ENCODE measurements at regions not wholly inside any gene's neighbourhood (a gene's known extent, or its start where the extent isn't known, plus 50 kb on each side); places are given as distances from the start of the nearest gene placed in this dataset.

- H3K36me3 ChIP-seq (ENCODE audit: insufficient read depth, low read length): no peaks in the 10 kb centered on the region
- H3K4me3 ChIP-seq (ENCODE audit: low read length, poor library complexity, severe bottlenecking): no peak overlapping the region
- no peak overlapping the region for H3K9ac ChIP-seq (ENCODE audit: low read depth, low read length, poor library complexity, severe bottlenecking)
- H3F3A ChIP-seq (ENCODE audit: low read depth): no peaks in the 10 kb centered on the region
- no peaks in the 10 kb centered on the region for H3K79me2 ChIP-seq (ENCODE audit: insufficient read depth, low read length)
- H4K20me1 ChIP-seq (ENCODE audit: insufficient read depth, low read length, poor library complexity, severe bottlenecking): no peaks in the 10 kb centered on the region
- peaks cover 10% of the 10 kb centered on the region; the same call in 1 of the 2 replicates for H3K9me3 ChIP-seq (ENCODE audit: insufficient read depth, low read depth, low read length)
- H2AFZ ChIP-seq (ENCODE audit: low read length): no peak overlapping the region
- H3K4me2 ChIP-seq (ENCODE audit: low read depth, low read length, poor library complexity, severe bottlenecking): no peak overlapping the region
- no peak for TF ChIP-seq CTCF (conservative IDR thresholded peaks at IDR 0.05; ENCODE audit: low read length)
- no peak for TF ChIP-seq EZH2phosphoT487 (IDR thresholded peaks at IDR 0.05; ENCODE audit: borderline replicate concordance)
- H3K4me1 ChIP-seq (ENCODE audit: insufficient read depth, low read length, poor library complexity, severe bottlenecking): no peaks in the 10 kb centered on the region
- no peaks in the 10 kb centered on the region for H3K27me3 ChIP-seq (ENCODE audit: insufficient read depth, low read length, poor library complexity, severe bottlenecking)
- no peaks in the 10 kb centered on the region for H3K9me2 ChIP-seq (replicated peaks; ENCODE audit: low read depth, low read length)
These were observed 506.8 kb upstream of the AUTS2 start for GRCh38 chr7:69091521-69091920.

DNA sequence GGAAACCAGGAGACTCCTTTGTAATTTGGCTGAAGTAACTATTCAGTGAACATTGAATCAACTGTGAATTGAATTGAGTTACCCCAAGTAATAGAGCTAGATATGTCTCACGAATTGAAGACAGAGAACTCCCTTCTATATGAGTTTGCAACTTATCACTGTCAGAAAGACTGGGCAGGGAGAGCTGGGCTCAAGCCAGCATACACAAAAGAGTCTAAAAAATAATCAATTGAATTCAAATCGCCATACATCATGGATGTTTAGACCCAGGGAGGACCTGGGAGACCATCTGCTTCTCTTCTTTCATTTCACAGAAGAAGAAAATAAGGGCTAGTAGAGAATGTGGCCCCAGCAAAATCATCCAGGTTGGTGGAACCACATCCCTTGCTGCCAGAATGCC lies 503.1 kb upstream of the AUTS2 start:
- no peak for TF ChIP-seq EZH2phosphoT487 (IDR thresholded peaks at IDR 0.05; ENCODE audit: borderline replicate concordance)
- no peak for TF ChIP-seq CTCF (conservative IDR thresholded peaks at IDR 0.05; ENCODE audit: low read length)
- no peaks in the 10 kb centered on the region for H3K79me2 ChIP-seq (ENCODE audit: insufficient read depth, low read length)

DNA sequence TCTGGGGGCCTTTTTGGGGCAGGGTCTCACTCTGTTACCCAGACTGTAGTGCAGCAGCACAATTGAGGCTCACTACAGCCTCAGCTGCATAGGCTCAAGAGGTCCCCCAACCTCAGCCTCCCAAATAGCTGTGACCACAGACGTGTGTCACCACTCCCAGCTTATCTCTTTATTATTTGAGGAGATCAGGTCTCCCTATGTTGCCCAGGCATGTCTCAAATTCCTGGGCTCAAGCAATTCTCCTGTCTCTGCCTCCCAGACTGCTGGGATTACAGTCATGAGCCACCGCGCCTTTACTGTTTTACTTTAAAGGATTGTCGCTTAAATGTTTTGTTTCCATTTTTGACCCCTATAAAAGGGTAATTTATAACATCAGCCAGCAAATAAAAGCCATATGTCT lies 502.6 kb upstream of the AUTS2 start:
- Histone ChIP-seq H3K9ac (ENCODE audit: low read depth, low read length, poor library complexity, severe bottlenecking) (no peak overlapping the region), H3K4me2 (ENCODE audit: low read depth, low read length, poor library complexity, severe bottlenecking) (no peak overlapping the region), H3K9me2 (replicated peaks; ENCODE audit: low read depth, low read length) (no peaks in the 10 kb centered on the region), H3K27me3 (ENCODE audit: insufficient read depth, low read length, poor library complexity, severe bottlenecking) (no peaks in the 10 kb centered on the region), H4K20me1 (ENCODE audit: insufficient read depth, low read length, poor library complexity, severe bottlenecking) (no peaks in the 10 kb centered on the region), H3K4me1 (ENCODE audit: insufficient read depth, low read length, poor library complexity, severe bottlenecking) (no peaks in the 10 kb centered on the region), H3F3A (ENCODE audit: low read depth) (no peaks in the 10 kb centered on the region), H2AFZ (ENCODE audit: low read length) (no peak overlapping the region), H3K4me3 (ENCODE audit: low read length, poor library complexity, severe bottlenecking) (no peak overlapping the region), H3K79me2 (ENCODE audit: insufficient read depth, low read length) (no peaks in the 10 kb centered on the region), H3K9me3 (ENCODE audit: insufficient read depth, low read depth, low read length) (peaks cover 13% of the 10 kb centered on the region; the same call in 1 of the 2 replicates), H3K36me3 (ENCODE audit: insufficient read depth, low read length) (no peaks in the 10 kb centered on the region)
- TF ChIP-seq EZH2phosphoT487 (IDR thresholded peaks at IDR 0.05; ENCODE audit: borderline replicate concordance) (no peak), CTCF (conservative IDR thresholded peaks at IDR 0.05; ENCODE audit: low read length) (no peak)

More for the DNA sequence above, 503.1 kb upstream of the AUTS2 start:
- Histone ChIP-seq H3F3A (ENCODE audit: low read depth) (no peaks in the 10 kb centered on the region), H3K9me3 (ENCODE audit: insufficient read depth, low read depth, low read length) (peaks cover 13% of the 10 kb centered on the region; the same call in 1 of the 2 replicates), H3K9me2 (replicated peaks; ENCODE audit: low read depth, low read length) (no peaks in the 10 kb centered on the region), H3K36me3 (ENCODE audit: insufficient read depth, low read length) (no peaks in the 10 kb centered on the region), H3K4me1 (ENCODE audit: insufficient read depth, low read length, poor library complexity, severe bottlenecking) (no peaks in the 10 kb centered on the region), H3K4me2 (ENCODE audit: low read depth, low read length, poor library complexity, severe bottlenecking) (no peak overlapping the region), H3K4me3 (ENCODE audit: low read length, poor library complexity, severe bottlenecking) (no peak overlapping the region), H2AFZ (ENCODE audit: low read length) (no peak overlapping the region), H3K9ac (ENCODE audit: low read depth, low read length, poor library complexity, severe bottlenecking) (no peak overlapping the region), H3K27me3 (ENCODE audit: insufficient read depth, low read length, poor library complexity, severe bottlenecking) (no peaks in the 10 kb centered on the region), H4K20me1 (ENCODE audit: insufficient read depth, low read length, poor library complexity, severe bottlenecking) (no peaks in the 10 kb centered on the region)
